GM21515 (cell line): ENCODE measurements at regions not wholly inside any gene's neighbourhood (a gene's known extent, or its start where the extent isn't known, plus 50 kb on each side); places are given as distances from the start of the nearest gene placed in this dataset.

ENCODE experiments used
- ATAC-seq: cut with Tn5 transposase; IDR thresholded peaks from one replicate; pipeline ENCODE4 v1.9.1; 2021; ENCODE audit not compliant: unreplicated experiment

DNA sequence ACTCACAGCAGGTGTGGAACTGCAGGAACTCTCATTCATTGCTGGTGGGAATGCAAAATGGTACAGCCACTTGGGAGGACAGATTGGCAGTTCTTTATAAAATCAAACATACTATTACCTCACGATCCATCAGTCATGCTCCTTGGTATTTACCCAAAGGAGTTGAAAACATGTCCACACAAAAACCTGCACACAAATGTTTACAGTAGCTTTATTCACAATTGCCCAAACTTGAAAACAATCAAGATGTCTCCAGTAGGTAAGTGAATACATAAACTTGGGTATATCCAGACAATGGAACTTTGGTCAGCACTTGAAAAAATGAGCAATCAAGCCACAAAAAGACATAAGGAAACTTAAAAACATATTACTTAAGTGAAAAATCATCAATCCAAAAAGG is 215.5 kb downstream of the IRX1 start:
- ATAC-seq, result no peak

GRCh38 chr5:3818624-3819023 is 223.0 kb downstream of the IRX1 start:
- ATAC-seq, result no peak

DNA sequence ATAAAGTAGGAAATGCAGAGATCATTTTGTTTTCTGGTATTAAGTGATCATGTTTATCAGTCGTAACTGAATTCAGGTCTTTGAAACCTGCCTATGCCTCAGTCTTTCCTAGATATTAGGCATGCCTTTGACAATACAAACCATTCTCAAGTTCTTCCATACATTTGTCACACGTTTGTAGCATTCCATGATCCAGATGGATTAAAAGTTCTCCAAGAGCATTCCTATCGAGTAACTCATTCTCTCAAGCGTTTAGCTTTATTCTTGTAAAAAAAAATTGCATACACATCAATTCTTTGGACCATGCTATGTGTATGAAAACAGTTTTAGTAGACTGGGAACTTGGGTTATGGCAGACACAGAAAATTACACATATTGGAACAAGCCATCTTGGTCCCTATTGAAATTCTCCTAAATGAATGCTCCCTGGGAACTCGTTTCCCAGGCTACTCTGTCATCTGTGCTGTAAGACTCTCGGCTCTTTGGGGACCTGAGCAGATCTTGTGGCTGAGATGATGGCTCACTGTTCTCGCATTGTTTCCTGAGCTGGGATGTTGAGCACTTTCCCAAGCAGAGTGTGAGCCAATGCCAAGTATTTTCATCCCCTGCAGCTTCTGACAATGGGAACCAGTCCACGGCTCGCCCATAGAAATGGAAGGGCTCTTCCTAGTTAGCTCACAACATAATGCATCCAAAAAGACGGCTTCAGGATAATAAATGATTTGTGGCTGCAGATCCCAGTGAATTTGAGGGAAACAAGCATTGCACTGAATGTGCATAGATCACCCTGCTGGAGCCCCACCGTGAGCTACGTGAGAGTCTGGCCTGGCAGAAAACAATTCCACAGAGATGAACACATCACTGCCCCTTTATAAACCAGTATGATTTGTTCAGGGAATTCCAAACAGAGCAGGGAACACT is 230.2 kb downstream of the IRX1 start:
- ATAC-seq, result no peak

GRCh38 chr5:3827624-3828023 is 232.0 kb downstream of the IRX1 start:
- ATAC-seq, result no peak

- ATAC-seq, result no peak
These were observed 233.1 kb downstream of the IRX1 start for GRCh38 chr5:3828761-3829160.

DNA sequence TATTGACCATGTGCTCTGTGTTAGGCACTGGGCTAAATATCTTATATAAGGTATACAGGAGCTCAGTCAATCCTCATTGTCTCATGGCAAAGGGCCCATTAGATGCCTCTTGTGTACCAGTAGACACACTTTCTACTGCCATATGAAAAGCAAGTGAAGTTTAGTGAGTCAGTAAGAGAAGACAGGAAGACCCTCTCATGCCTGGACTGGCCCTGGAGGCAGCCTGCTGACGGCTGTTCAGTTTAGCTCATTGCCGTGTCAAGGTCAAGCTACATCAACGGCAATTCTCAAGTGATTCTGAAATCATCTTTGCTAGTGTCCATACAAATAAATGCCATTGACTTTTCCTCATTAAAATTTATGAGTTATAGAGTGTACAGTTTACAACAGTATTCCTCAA is 237.9 kb downstream of the IRX1 start:
- no peak for ATAC-seq

DNA sequence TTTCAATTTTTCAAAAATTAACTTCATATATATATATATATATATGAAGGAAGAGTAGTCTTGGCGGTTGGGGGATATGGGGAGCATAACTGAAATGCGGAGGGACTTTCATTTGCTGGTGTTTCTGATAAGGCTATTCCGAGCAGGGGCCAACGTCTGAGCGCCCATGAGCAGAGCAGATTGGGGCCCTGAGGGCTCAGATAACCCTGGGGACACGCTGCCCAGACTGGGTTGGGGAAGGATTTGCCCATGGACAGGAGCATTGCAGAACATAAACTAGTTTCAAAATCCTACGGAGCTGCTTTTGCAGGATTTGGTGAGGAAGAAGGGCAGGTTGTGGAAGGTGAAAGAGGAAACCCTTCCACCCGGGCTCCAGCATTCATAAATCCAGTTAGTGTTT is 240.2 kb downstream of the IRX1 start:
- ATAC-seq, result no peak

DNA sequence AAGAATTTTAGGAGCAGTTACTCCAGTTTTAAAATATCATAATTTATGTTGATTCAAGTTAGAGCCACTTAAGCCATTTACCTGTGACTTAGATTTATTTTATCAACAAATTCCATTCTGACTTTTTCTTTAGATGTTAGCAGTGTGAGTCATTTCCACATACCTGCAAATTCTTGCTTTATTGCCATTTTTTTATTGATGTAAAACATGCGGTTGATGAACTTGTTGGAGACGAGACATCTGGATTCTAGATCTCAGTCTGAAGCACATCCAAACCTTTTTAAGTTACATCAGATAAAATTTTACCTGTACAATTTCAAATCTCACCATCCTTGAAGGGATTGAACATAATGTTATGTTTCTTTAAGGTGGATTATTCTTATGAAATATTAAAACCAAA is 240.9 kb downstream of the IRX1 start:
- no peak for ATAC-seq

DNA sequence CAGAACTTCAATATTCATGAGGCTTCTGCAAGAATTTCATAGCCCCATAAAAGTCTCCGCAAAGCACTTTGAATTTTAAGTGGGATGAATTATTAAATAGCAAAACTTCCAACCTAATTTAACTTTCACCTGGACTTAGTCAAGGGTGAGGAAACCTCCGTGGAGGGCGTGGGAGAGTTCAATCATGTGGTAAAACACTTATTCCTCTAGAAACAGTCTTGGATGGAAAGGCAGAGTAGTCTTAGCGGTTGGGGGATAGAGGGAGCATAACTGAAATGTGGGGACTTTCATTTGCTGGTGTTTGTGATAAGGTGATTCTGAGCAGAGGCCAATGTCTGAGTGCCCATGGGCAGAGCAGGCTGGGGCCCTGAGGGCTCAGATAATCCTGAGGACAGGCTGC is 241.9 kb downstream of the IRX1 start:
- no peak for ATAC-seq

- ATAC-seq, result no peak
These were observed 243.5 kb downstream of the IRX1 start for GRCh38 chr5:3839151-3839550.

DNA sequence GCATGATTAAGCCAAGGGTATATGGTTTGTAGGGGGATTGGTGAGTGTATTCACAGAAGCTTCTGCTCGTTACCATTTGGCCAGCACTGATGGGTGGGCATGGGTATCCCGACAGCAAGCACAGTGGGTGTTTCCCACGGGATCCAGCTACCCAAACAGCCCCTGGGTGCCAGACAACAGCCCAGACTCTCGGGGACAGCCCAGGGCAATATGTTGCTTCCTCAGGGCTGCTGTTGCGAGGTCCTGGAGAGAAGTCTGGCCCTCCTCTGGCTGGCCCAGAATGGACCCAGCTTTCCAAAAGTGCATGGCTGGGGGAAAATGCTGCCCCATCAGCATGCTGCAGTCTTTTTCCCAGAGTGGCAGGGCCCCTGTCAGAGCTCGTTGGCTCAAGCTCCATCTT is 247.0 kb downstream of the IRX1 start:
- no peak for ATAC-seq

- no peak for ATAC-seq
These were observed 248.1 kb downstream of the IRX1 start for GRCh38 chr5:3843706-3844105.

GRCh38 chr5:3844266-3844665 is 248.6 kb downstream of the IRX1 start:
- ATAC-seq, result no peak

GRCh38 chr5:3845230-3845629 is 249.6 kb downstream of the IRX1 start:
- ATAC-seq, result no peak

GRCh38 chr5:3852161-3852916 is 256.7 kb downstream of the IRX1 start:
- ATAC-seq, result no peak

DNA sequence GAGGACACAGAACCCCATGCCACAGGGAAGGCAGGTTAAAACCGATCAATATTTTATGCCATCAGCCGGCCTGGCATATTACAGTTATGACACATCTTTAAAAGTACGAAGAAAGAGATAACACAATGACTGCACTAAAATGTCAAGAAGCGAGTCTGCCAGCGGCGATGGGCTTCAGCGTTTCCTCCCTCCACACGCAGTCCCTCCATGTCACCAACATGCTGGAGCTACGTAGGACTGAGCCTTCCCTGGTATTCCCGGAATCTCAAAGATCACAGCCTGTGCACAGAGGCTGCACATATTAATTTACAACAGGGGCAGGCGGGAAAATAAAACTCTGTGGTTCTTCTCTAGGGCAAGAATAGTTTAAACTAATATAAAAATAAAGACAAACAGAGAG is 257.7 kb downstream of the IRX1 start:
- no peak for ATAC-seq

DNA sequence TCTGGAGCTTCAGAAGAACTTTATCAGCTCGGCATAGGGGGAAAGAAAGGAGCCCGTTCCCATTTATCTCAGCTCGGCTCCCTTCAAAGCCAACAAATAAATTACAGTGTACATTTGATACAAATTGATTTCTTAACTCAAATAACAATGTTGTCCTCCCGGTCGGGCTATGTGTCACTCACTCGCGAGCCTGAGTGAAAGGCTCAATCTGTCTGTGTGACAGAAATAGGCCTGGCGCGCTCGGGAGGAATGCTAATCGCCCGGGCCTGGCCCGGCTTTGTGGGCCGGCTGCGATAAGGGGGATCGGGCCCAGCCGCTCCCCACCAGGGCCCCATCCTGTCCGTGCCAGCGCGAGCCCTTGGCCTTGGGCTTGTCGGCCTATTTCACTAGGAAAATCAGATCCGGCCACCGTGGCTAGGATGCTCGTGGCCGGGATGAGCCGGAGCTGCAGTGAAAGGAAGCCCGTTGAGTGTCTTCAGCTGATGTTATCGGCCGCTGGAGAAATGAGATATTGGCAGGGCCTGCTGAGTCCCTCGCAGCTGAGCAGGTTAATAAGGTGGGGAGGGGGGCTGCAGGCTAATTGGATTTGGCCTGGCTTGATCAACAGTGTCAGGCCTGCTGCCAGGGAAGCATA is 258.7 kb downstream of the IRX1 start:
- no peak for ATAC-seq

DNA sequence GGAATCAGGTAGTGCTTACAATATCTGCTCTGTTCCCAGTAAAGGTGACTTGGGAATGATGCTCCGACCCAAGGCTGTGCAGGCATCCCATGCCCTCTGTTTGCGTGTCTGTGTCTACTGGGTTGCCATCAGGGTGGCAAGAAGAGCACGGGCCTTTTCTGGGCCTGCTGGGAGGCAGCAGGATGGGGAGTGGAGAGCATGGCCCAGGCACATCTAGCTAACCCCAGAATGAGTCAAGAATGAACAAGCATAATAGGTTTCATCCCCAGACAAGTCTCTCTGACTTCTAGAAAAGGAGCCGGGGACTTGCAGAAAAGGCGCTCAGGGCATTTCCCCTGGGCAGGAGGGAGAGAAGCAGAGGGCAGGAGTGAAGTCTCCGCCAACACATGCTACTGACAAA is 260.4 kb downstream of the IRX1 start:
- ATAC-seq, result no peak

- ATAC-seq, result no peak
These were observed 262.9 kb downstream of the IRX1 start for GRCh38 chr5:3858524-3858923.

- no peak for ATAC-seq
These were observed 267.3 kb downstream of the IRX1 start for GRCh38 chr5:3862906-3863305.

- ATAC-seq, result no peak
These were observed 279.5 kb downstream of the IRX1 start for GRCh38 chr5:3875144-3875543.

- no peak for ATAC-seq
These were observed 282.6 kb downstream of the IRX1 start for GRCh38 chr5:3878267-3878666.
